H1 (cell line): ENCODE measurements at regions not wholly inside any gene's neighbourhood (a gene's known extent, or its start where the extent isn't known, plus 50 kb on each side); places are given as distances from the start of the nearest gene placed in this dataset.

ENCODE experiments used
- CTCF ChIA-PET: fragments of 300-600 bp; sonication (Branson Sonifier 250); formaldehyde crosslinking; loops from one replicate; lab custom pipeline; 2021; ENCODE audit not compliant: partially characterized antibody; lab: Charles Lee
- POLR2A ChIA-PET: fragments of 300-600 bp; sonication (Branson Sonifier 250); formaldehyde crosslinking; loops from one replicate; lab custom pipeline; 2021; ENCODE audit warnings: inconsistent platforms; ENCODE audit not compliant: partially characterized antibody; lab: Charles Lee
- DNase-seq, 2 experiments: peaks; one replicate each; pipeline versions ENCODE4 v3.0.0 to v3.0.0-alpha.2; 2010 to 2022; ENCODE audit warnings: low spot score in 2 of 2, low read depth in 1 of 2, mixed read lengths in 1 of 2
- FAIRE-seq: peaks from 2 replicates; lab custom pipeline; 2011; peaks lifted over from hg19 to GRCh38; lab: Jason Lieb, UNC
- H2AFZ ChIP-seq: 2 replicates; pipeline ENCODE4 v1.8.1; 2012; ENCODE audit warnings: low read length, inconsistent platforms
- H2AK5ac ChIP-seq: 2 replicates; pipeline ENCODE4 v1.6.1; 2013; ENCODE audit warnings: low read depth, low read length
- H2BK120ac ChIP-seq: replicated peaks from 2 replicates; pipeline ENCODE3; 2013; ENCODE audit warnings: low read depth, low read length, inconsistent platforms
- H2BK12ac ChIP-seq: 2 replicates; pipeline ENCODE4 v1.6.1; 2013; ENCODE audit warnings: low read depth, low read length
- H2BK15ac ChIP-seq: 2 replicates; pipeline ENCODE4 v1.6.1; 2013; ENCODE audit warnings: low read length
- H2BK20ac ChIP-seq: 2 replicates; pipeline ENCODE4 v1.6.1; 2013; ENCODE audit warnings: low read length
- H2BK5ac ChIP-seq: 2 replicates; pipeline ENCODE4 v1.6.1; 2013; ENCODE audit warnings: low read depth, low read length
- H3K14ac ChIP-seq: 2 replicates; pipeline ENCODE4 v1.6.1; 2013; ENCODE audit warnings: inconsistent platforms; ENCODE audit not compliant: insufficient read length
- H3K18ac ChIP-seq: 2 replicates; pipeline ENCODE4 v1.6.1; 2013; ENCODE audit warnings: low read length; ENCODE audit errors: extremely low read depth
- H3K23ac ChIP-seq: 2 replicates; pipeline ENCODE4 v1.6.1; 2013; ENCODE audit warnings: inconsistent platforms; ENCODE audit not compliant: insufficient read length
- H3K23me2 ChIP-seq: 2 replicates; pipeline ENCODE4 v1.6.1; 2013; ENCODE audit warnings: low read depth, low read length
- H3K27ac ChIP-seq: 2 replicates; pipeline ENCODE4 v1.6.1; 2011; ENCODE audit warnings: low read depth, low read length, inconsistent platforms
- H3K27me3 ChIP-seq, 4 experiments: replicated peaks in 1 of 4; 1 replicate in 1 of 4; 2 replicates in 3 of 4; pipeline versions ENCODE4 v1.6.1 to v1.8.1; 2011 to 2013; ENCODE audit warnings: low read length in 3 of 4, mild to moderate bottlenecking in 3 of 4, inconsistent platforms in 2 of 4, mixed read lengths in 2 of 4, moderate library complexity in 1 of 4; ENCODE audit not compliant: control insufficient read depth in 3 of 4, insufficient read depth in 3 of 4; ENCODE audit errors: extremely low read depth in 1 of 4
- H3K36me3 ChIP-seq, 4 experiments: 2 replicates each; pipeline versions ENCODE4 v1.6.1 to v1.8.1; 2011 to 2013; ENCODE audit warnings: mild to moderate bottlenecking in 4 of 4, low read length in 3 of 4, moderate library complexity in 2 of 4, control low read depth in 1 of 4, inconsistent platforms in 1 of 4; ENCODE audit not compliant: insufficient read depth in 4 of 4, control insufficient read depth in 2 of 4
- H3K4ac ChIP-seq: replicated peaks from 2 replicates; pipeline ENCODE3; 2013; ENCODE audit warnings: low read length, low read depth, mixed read lengths, inconsistent platforms; ENCODE audit not compliant: insufficient read length
- H3K4me1 ChIP-seq, 4 experiments: replicated peaks in 1 of 4; 1 replicate in 1 of 4; 2 replicates in 3 of 4; pipeline versions ENCODE4 v1.6.1 to v1.8.1; 2011 to 2013; ENCODE audit warnings: low read length in 3 of 4, inconsistent platforms in 2 of 4, mixed read lengths in 1 of 4; ENCODE audit not compliant: insufficient read depth in 4 of 4, control insufficient read depth in 3 of 4
- H3K4me2 ChIP-seq, 2 experiments: 2 replicates each; pipeline versions ENCODE4 v1.6.1 to v1.8.1; 2011 to 2013; ENCODE audit warnings: low read depth in 2 of 2, low read length in 2 of 2, control low read depth in 1 of 2, inconsistent platforms in 1 of 2, mild to moderate bottlenecking in 1 of 2; ENCODE audit not compliant: insufficient read depth in 1 of 2
- H3K4me3 ChIP-seq, 4 experiments: fragments of 200-600, 300-600 bp in 1 of 4; sonication (generic), shearing (Covaris generic), sonication (Bioruptor Twin) in 1 of 4; 2 replicates each; pipeline versions ENCODE4 v1.5.1 to v1.8.1; 2011 to 2016; ENCODE audit warnings: low read length in 4 of 4, low read depth in 3 of 4, control low read depth in 2 of 4, inconsistent platforms in 2 of 4, mild to moderate bottlenecking in 2 of 4, mixed read lengths in 1 of 4, moderate library complexity in 1 of 4; ENCODE audit not compliant: insufficient read depth in 2 of 4; ENCODE audit errors: extremely low read depth in 1 of 4
- H3K56ac ChIP-seq: replicated peaks from 2 replicates; pipeline ENCODE3; 2013; ENCODE audit warnings: low read depth, mild to moderate bottlenecking, mixed read lengths, low read length, inconsistent platforms; ENCODE audit not compliant: insufficient read length
- H3K79me1 ChIP-seq: 2 replicates; pipeline ENCODE4 v1.6.1; 2013; ENCODE audit warnings: low read depth, low read length, control low read depth
- H3K79me2 ChIP-seq, 2 experiments: 2 replicates each; pipeline versions ENCODE4 v1.6.1 to v1.8.1; 2012 to 2013; ENCODE audit warnings: low read length in 2 of 2, mild to moderate bottlenecking in 2 of 2, inconsistent platforms in 1 of 2; ENCODE audit not compliant: insufficient read depth in 2 of 2, control insufficient read depth in 1 of 2
- H3K9ac ChIP-seq, 4 experiments: replicated peaks in 1 of 4; 1 replicate in 1 of 4; 2 replicates in 3 of 4; pipeline versions ENCODE4 v1.6.1 to v1.8.1; 2011 to 2013; ENCODE audit warnings: low read depth in 3 of 4, low read length in 3 of 4, control low read depth in 2 of 4, mild to moderate bottlenecking in 2 of 4, moderate library complexity in 2 of 4, inconsistent platforms in 1 of 4; ENCODE audit errors: extremely low read depth in 1 of 4
- H3K9me3 ChIP-seq, 2 experiments: 2 replicates each; pipeline versions ENCODE4 v1.6.1 to v1.8.1; 2012 to 2013; ENCODE audit warnings: mild to moderate bottlenecking in 2 of 2, moderate library complexity in 2 of 2, control low read depth in 1 of 2, inconsistent platforms in 1 of 2, low read depth in 1 of 2, low read length in 1 of 2, mixed read lengths in 1 of 2; ENCODE audit not compliant: insufficient read depth in 2 of 2
- H4K20me1 ChIP-seq, 2 experiments: replicated peaks in 1 of 2; 2 replicates each; pipeline versions ENCODE3 to v1.8.1; 2011 to 2013; ENCODE audit warnings: inconsistent platforms in 2 of 2, low read length in 2 of 2, mild to moderate bottlenecking in 1 of 2; ENCODE audit not compliant: insufficient read depth in 2 of 2, control insufficient read depth in 1 of 2
- H4K5ac ChIP-seq: 2 replicates; pipeline ENCODE4 v1.6.1; 2013; ENCODE audit warnings: low read length, low read depth, mixed read lengths, inconsistent platforms; ENCODE audit not compliant: insufficient read length
- H4K8ac ChIP-seq: 2 replicates; pipeline ENCODE4 v1.8.0; 2013; ENCODE audit warnings: mild to moderate bottlenecking, moderate library complexity, low read length, inconsistent platforms; ENCODE audit not compliant: insufficient read depth; ENCODE audit errors: extremely low read depth
- H4K91ac ChIP-seq: replicated peaks from 2 replicates; pipeline ENCODE3; 2013; ENCODE audit warnings: low read length, mixed read lengths, inconsistent platforms; ENCODE audit not compliant: insufficient read length
- BACH1 ChIP-seq: IDR thresholded peaks from 2 replicates; pipeline ENCODE4 v1.6.1; 2012; ENCODE audit warnings: low read length, improper control_type of control experiment
- CREB1 ChIP-seq: IDR thresholded peaks from 2 replicates; pipeline ENCODE4 v1.6.1; 2012; ENCODE audit warnings: inconsistent platforms
- EZH2 ChIP-seq: fragments of 200-600 bp; sonication (generic); IDR thresholded peaks from 2 replicates; pipeline ENCODE4 v1.7.1; 2012; ENCODE audit warnings: low read depth, mild to moderate bottlenecking, moderate library complexity, low read length, inconsistent platforms; ENCODE audit not compliant: severe bottlenecking
- RBBP5 ChIP-seq: IDR thresholded peaks from 2 replicates; pipeline ENCODE4 v1.7.1; 2012; ENCODE audit warnings: low read depth, mild to moderate bottlenecking, inconsistent platforms, low read length, moderate library complexity, borderline replicate concordance
- WGBS, 2 experiments: shearing (Covaris generic) in 1 of 2; methylation state at CpG; one replicate each; pipeline versions ENCODE4 v1.1.6 to v1.1.7; 2013 to 2015; ENCODE audit warnings: low lambda C conversion rate in 2 of 2, mixed read lengths in 2 of 2, inconsistent platforms in 1 of 2, low coverage in 1 of 2, missing lambda C conversion rate in 1 of 2; ENCODE audit not compliant: insufficient replicate concordance in 2 of 2, insufficient coverage in 1 of 2, insufficient read length in 1 of 2; ENCODE audit errors: extremely low coverage in 1 of 2, missing lambda C conversion rate in 1 of 2; 5-methylcytosine and 5-hydroxymethylcytosine counted together
- TF ChIP-seq, protein P1 (sequence below), 3 experiments: IDR thresholded peaks; 1 replicate in 2 of 3; 2 replicates in 1 of 3; pipeline versions ENCODE4 v1.5.1 to v1.6.1; 2011; ENCODE audit warnings: low read length in 3 of 3, mild to moderate bottlenecking in 3 of 3, inconsistent platforms in 2 of 3, low read depth in 1 of 3, moderate library complexity in 1 of 3; ENCODE audit not compliant: insufficient read depth in 1 of 3; ENCODE audit errors: control extremely low read depth in 1 of 3

DNA sequence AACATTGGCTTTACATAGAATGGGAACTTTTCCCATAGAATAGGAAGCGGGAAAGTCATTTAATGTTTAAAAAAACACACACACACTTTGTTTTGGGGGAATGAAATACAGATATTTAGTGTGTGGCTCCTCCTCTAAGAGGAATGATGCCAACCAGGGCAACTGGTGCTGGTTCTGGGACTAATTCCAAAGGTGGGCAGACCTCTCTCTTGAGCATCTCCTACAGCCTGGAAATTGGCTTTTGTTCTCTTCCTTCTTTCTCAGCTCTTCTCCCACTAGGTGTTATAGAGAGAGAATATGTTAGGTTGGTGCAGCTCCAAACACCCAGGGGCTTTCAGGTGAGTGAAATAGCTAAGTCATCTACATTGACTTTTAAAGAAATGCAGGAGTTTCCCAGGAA lies 190.1 kb downstream of the RAD51AP2 start:
- TF ChIP-seq BACH1 (no peak), RBBP5 (no peak), EZH2 (no peak), CREB1 (no peak)
- TF ChIP-seq, protein P1, sequence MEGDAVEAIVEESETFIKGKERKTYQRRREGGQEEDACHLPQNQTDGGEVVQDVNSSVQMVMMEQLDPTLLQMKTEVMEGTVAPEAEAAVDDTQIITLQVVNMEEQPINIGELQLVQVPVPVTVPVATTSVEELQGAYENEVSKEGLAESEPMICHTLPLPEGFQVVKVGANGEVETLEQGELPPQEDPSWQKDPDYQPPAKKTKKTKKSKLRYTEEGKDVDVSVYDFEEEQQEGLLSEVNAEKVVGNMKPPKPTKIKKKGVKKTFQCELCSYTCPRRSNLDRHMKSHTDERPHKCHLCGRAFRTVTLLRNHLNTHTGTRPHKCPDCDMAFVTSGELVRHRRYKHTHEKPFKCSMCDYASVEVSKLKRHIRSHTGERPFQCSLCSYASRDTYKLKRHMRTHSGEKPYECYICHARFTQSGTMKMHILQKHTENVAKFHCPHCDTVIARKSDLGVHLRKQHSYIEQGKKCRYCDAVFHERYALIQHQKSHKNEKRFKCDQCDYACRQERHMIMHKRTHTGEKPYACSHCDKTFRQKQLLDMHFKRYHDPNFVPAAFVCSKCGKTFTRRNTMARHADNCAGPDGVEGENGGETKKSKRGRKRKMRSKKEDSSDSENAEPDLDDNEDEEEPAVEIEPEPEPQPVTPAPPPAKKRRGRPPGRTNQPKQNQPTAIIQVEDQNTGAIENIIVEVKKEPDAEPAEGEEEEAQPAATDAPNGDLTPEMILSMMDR (IDR thresholded peaks at IDR 0.05; ENCODE audit: control extremely low read depth in 1 of 3, insufficient read depth in 1 of 3, low read depth in 1 of 3, low read length in 3 of 3): no peak

More for the DNA sequence above, 190.1 kb downstream of the RAD51AP2 start:
- Histone ChIP-seq H3K27me3 (peaks cover 0 to 1% (median 0%) of the 10 kb centered on the region in 4 experiments; a peak in 1 of 7 replicates), H3K23ac (no peak overlapping the region), H3K27ac (no peak overlapping the region), H3K4me3 (no peak overlapping the region), H2BK120ac (no peak overlapping the region), H4K8ac (no peak overlapping the region), H3K14ac (no peak overlapping the region), H3K79me2 (no peaks in the 10 kb centered on the region), H3K79me1 (no peaks in the 10 kb centered on the region), H4K20me1 (peaks cover 0 to 1% of the 10 kb centered on the region in 2 experiments), H2BK20ac (no peak overlapping the region), H3K9me3 (no peaks in the 10 kb centered on the region), H3K9ac (no peak overlapping the region), H2BK5ac (no peak overlapping the region), H4K91ac (no peak overlapping the region), H2BK12ac (no peak overlapping the region), H3K18ac (no peak overlapping the region), H3K4ac (no peak overlapping the region), H3K23me2 (peaks cover 2% of the 10 kb centered on the region; the same call in 1 of the 2 replicates), H2AK5ac (no peak overlapping the region), H3K56ac (no peak overlapping the region), H2AFZ (no peak overlapping the region), H3K4me2 (no peak overlapping the region), H2BK15ac (no peak overlapping the region), H3K36me3 (no peaks in the 10 kb centered on the region), H3K4me1 (no peaks in the 10 kb centered on the region), H4K5ac (no peak overlapping the region)
- no peak for FAIRE-seq
- WGBS, 2 experiments: 93% methylated on average over 1 of the region's 1 CpG; no CpG with 5 or more reads in 1 of the 2 experiments
- ChIA-PET POLR2A (no interaction called here), CTCF (interaction anchor here (0.6 to 1.8 kb wide), 3 partner anchors 9 to 392 kb away, joined by 3 to 8 read pairs (median 5); no protein-coding TSS in a partner anchor)
- DNase-seq: no peak
